Body of pancreas (tissue), 4 donors: ENCODE measurements at regions not wholly inside any gene's neighbourhood (a gene's known extent, or its start where the extent isn't known, plus 50 kb on each side); places are given as distances from the start of the nearest gene placed in this dataset.

Source experiments
- CTCF ChIP-seq, 7 experiments: fragments of 450-650 bp in 4 of 7; fragments of 200-600 bp in 3 of 7; sonication (generic) in 3 of 7; IDR thresholded peaks; one replicate each; pipeline ENCODE4 v1.5.1; 2016 to 2019; ENCODE audit warnings: antibody characterized with exemption in 7 of 7
- POLR2A ChIP-seq, 3 donors: fragments of 450-650 bp; IDR thresholded peaks; one replicate each; pipeline ENCODE4 v1.6.1; 2016; ENCODE audit warnings: antibody characterized with exemption in 3 of 3, mild to moderate bottlenecking in 2 of 3

GRCh38 chr7:67523713-67524112 lies 527.1 kb downstream of the TYW1 start:
- no peak for TF ChIP-seq POLR2A (IDR thresholded peaks at IDR 0.05)
- no peak for TF ChIP-seq CTCF (IDR thresholded peaks at IDR 0.05)
